Vagina (tissue), 2 donors: ENCODE measurements at regions not wholly inside any gene's neighbourhood (a gene's known extent, or its start where the extent isn't known, plus 50 kb on each side); places are given as distances from the start of the nearest gene placed in this dataset.

Experiments
- DNase-seq, 2 donors: peaks; one replicate each; pipeline ENCODE4 v3.0.0-alpha.2; 2017; ENCODE audit errors: extremely low spot score in 2 of 2
- H3K27ac ChIP-seq: fragments of 200-600 bp; sonication (generic); one replicate; pipeline ENCODE4 v1.5.1; 2019
- H3K27me3 ChIP-seq: fragments of 200-600 bp; sonication (generic); one replicate; pipeline ENCODE4 v1.5.1; 2019
- H3K36me3 ChIP-seq, 2 donors: fragments of 200-600 bp; sonication (generic); one replicate each; pipeline ENCODE4 v1.5.1; 2017 to 2019
- H3K4me1 ChIP-seq: fragments of 200-600 bp; sonication (generic); one replicate; pipeline ENCODE4 v1.5.1; 2019
- H3K4me3 ChIP-seq, 2 donors: fragments of 200-600 bp; sonication (generic); 1 replicate in 1 of 2; 2 replicates in 1 of 2; pipeline ENCODE4 v1.5.1; 2016 to 2019
- H3K9me3 ChIP-seq: fragments of 200-600 bp; sonication (generic); one replicate; pipeline ENCODE4 v1.5.1; 2019
- CTCF ChIP-seq, 3 experiments: fragments of 450-650 bp in 2 of 3; fragments of 200-600 bp in 1 of 3; sonication (generic) in 1 of 3; IDR thresholded peaks; one replicate each; pipeline ENCODE4 v1.5.1; 2017 to 2019; ENCODE audit warnings: antibody characterized with exemption in 3 of 3, mild to moderate bottlenecking in 2 of 3, moderate library complexity in 2 of 3
- POLR2A ChIP-seq, 2 donors: fragments of 450-650 bp; IDR thresholded peaks; one replicate each; pipeline ENCODE4 v1.6.1; 2017; ENCODE audit warnings: antibody characterized with exemption in 2 of 2, mild to moderate bottlenecking in 2 of 2, moderate library complexity in 2 of 2
- POLR2AphosphoS5 ChIP-seq, 2 donors: sonication (generic); formaldehyde crosslinking; IDR thresholded peaks; one replicate each; pipeline ENCODE4 v1.9.0; 2017; ENCODE audit warnings: antibody characterized with exemption in 2 of 2, mild to moderate bottlenecking in 2 of 2, low read depth in 1 of 2; ENCODE audit not compliant: insufficient read depth in 1 of 2
- intact Hi-C: fragments of 100-400 bp; cut with DNase I; formaldehyde crosslinking; loops from one replicate; pipeline ENCODE4 v1.15.1; 2023

GRCh38 chr1:29478151-29478791, 241.9 kb downstream of the PTPRU start:
- TF ChIP-seq CTCF (IDR thresholded peaks at IDR 0.05) = no peak
- TF ChIP-seq POLR2A (IDR thresholded peaks at IDR 0.05) = no peak
- no peak for TF ChIP-seq POLR2AphosphoS5 (IDR thresholded peaks at IDR 0.05; ENCODE audit: insufficient read depth in 1 of 2, low read depth in 1 of 2)
- Histone ChIP-seq H3K4me1 (no peaks in the 10 kb centered on the region), H3K36me3 (no peaks in the 10 kb centered on the region), H3K27ac (no peak overlapping the region), H3K9me3 (no peaks in the 10 kb centered on the region), H3K27me3 (no peaks in the 10 kb centered on the region), H3K4me3 (no peak overlapping the region)
- no peak for DNase-seq
- intact Hi-C loops = no loop called here

GRCh38 chr1:29475326-29475725, 239.0 kb downstream of the PTPRU start:
- TF ChIP-seq CTCF (IDR thresholded peaks at IDR 0.05) (no peak), POLR2AphosphoS5 (IDR thresholded peaks at IDR 0.05; ENCODE audit: insufficient read depth in 1 of 2, low read depth in 1 of 2) (no peak), POLR2A (IDR thresholded peaks at IDR 0.05) (no peak)
- Histone ChIP-seq H3K27me3 (no peaks in the 10 kb centered on the region), H3K27ac (no peak overlapping the region), H3K36me3 (no peaks in the 10 kb centered on the region), H3K4me1 (no peaks in the 10 kb centered on the region), H3K9me3 (no peaks in the 10 kb centered on the region), H3K4me3 (no peak overlapping the region)
- intact Hi-C loops = no loop called here
- DNase-seq = no peak

DNA sequence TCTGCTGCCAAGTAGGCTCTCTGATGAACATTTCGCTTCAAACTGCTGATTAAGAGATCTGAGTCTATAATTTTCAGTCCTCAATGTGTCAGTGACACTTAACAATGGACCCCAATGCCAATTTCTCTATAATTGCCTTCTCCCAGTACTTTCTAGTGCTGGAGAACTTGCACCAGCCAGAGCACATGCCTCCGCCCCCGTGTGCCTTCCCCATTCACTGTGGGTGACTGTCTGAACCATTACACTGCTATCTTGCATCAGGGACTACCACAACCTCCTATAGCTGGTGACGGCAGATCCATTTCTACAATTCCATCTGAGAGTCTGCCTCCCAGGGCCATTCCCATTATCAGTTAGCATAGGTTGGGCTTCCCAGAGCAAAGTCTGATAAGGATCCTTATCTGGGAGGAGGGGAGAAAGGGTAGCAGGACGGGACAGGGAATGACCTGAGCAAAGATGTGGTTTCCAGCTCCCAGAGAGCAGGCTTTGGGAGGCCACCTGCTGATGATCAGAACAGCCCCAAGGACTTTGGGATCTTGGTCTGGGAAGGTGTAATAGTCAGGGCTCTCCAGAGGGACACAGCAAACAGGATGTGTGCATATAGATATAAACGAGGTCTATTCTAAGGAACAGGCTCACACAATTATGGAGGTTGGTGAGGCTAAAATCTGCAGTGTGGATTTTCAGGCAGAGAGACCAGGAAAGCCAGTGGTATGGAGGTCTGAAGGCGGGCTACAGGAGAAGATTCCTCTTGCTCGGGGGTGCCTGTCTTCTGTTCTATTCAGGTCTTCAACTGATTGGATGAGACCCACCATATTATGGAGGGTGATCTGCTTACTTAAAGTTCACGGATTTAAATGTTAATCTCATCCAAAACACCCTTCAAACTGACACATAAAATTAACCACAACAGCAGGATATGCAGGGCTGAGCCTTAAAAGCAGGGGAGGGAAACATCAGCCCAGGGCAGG, 238.2 kb downstream of the PTPRU start:
- H3K27me3 ChIP-seq = no peaks in the 10 kb centered on the region
- no peaks in the 10 kb centered on the region for H3K9me3 ChIP-seq
- no peak overlapping the region for H3K27ac ChIP-seq
- no peak for TF ChIP-seq CTCF (IDR thresholded peaks at IDR 0.05)
- TF ChIP-seq POLR2AphosphoS5 (IDR thresholded peaks at IDR 0.05; ENCODE audit: insufficient read depth in 1 of 2, low read depth in 1 of 2) = no peak
- TF ChIP-seq POLR2A (IDR thresholded peaks at IDR 0.05) = no peak
- intact Hi-C loops = no loop called here
- H3K4me3 ChIP-seq = no peak overlapping the region
- no peaks in the 10 kb centered on the region for H3K4me1 ChIP-seq
- no peaks in the 10 kb centered on the region for H3K36me3 ChIP-seq
- no peak for DNase-seq

- intact Hi-C loops = no loop called here
These were observed 237.0 kb downstream of the PTPRU start for GRCh38 chr1:29473161-29473855.

More at GRCh38 chr1:29473161-29473855, 237.0 kb downstream of the PTPRU start:
- no peak overlapping the region for H3K4me3 ChIP-seq
- H3K27ac ChIP-seq = no peak overlapping the region
- H3K27me3 ChIP-seq = no peaks in the 10 kb centered on the region
- no peak for TF ChIP-seq POLR2AphosphoS5 (IDR thresholded peaks at IDR 0.05; ENCODE audit: insufficient read depth in 1 of 2, low read depth in 1 of 2)
- no peak for TF ChIP-seq CTCF (IDR thresholded peaks at IDR 0.05)
- TF ChIP-seq POLR2A (IDR thresholded peaks at IDR 0.05) = no peak
- H3K9me3 ChIP-seq = no peaks in the 10 kb centered on the region
- no peak for DNase-seq
- H3K4me1 ChIP-seq = no peaks in the 10 kb centered on the region
- no peaks in the 10 kb centered on the region for H3K36me3 ChIP-seq
